GM21381 (cell line): ENCODE measurements at regions not wholly inside any gene's neighbourhood (a gene's known extent, or its start where the extent isn't known, plus 50 kb on each side); places are given as distances from the start of the nearest gene placed in this dataset.
"Not testable (repeated sequence)": the region's sequence is repeated elsewhere in the genome, so short reads cannot be mapped to it uniquely, and the experiment has no call there.

Experiments used
- ATAC-seq: cut with Tn5 transposase; IDR thresholded peaks from one replicate; pipeline ENCODE4 v1.9.1; 2021; ENCODE audit warnings: mild to moderate bottlenecking, moderate library complexity; ENCODE audit not compliant: unreplicated experiment

DNA sequence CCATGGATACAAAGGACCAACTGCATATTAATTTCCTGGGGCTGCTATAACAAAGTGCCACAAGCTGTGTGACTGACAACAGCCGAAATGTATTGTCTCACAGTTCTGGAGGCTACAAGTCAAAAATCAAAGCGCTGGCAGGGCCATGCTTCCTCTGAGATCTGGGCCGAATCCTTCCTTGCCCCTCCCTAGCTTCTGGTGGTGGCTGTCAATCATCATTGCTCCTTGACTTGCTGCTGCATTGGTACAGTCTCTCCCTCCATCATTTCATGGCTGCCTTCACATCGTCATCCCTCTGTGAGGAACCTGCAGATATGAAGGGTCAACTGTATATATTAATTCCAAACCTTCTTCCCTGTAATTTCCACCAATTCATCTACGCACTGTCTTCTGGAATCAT, 118.3 kb downstream of the EXOC5 start:
- ATAC-seq = no peak

DNA sequence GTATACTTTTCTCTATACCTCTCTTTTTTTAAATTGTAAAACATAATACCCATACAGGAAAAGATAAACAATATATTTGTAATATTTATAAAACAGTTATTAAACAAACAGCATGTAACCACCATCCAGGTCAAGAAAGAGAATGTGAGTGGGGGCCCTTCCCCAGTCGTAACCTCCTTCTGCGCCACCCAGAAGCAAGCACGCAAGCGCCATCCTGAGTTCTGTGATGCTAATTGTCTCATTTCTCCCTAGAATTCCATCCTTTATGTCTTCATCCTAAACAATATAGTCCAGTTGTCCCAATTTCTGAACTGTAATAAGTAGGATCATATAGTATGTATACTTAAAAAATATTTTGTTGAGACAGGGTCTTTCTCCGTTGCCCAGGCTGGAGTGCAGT, 129.5 kb downstream of the EXOC5 start:
- no peak for ATAC-seq

DNA sequence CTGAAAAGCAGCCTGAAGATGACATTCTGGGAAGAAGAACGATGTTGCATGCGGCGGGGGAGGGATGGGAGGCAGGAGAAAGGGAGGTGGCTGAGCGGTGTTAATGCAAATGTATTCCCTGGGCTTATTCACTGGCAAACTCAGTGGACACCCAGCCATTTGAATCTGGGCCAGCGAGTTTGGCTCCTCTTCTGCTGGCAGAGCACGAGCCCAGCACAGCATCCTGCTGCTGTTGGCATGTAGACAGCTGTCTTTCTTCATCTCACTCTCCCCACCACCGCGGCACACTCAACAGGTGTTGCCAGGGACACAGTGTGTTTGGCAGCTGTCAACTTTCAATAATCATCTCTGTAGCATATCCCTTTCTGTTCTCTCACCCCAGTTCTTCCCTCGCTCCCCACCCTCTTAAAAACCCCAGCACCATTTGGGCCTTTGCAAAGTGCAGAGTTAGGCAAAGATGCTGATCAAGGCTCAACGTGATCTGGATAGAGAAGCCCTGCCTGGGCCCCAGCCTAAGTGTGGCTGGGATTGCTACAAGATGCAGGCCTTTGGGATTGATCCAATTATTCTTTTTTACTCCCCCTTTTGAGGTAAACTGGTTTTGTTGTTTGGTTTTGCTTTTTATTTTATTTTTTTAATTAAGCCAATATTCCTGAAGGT, 131.9 kb downstream of the EXOC5 start:
- no peak for ATAC-seq

DNA sequence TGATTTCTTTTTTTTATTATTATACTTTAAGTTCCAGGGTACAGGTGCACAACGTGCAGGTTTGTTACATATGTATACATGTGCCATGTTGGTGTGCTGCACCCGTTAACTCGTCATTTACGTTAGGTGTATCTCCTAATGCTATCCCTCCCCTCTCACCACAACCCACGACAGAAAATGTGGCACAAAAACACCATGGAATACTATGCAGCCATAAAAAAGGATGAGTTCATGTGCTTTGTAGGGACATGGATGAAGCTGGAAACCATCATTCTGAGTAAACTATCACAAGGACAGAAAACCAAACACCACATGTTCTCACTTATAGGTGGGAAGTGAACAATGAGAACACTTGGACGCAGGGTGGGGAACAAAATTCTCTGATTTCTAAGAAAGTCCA, 140.9 kb downstream of the EXOC5 start:
- not testable (repeated sequence) for ATAC-seq

DNA sequence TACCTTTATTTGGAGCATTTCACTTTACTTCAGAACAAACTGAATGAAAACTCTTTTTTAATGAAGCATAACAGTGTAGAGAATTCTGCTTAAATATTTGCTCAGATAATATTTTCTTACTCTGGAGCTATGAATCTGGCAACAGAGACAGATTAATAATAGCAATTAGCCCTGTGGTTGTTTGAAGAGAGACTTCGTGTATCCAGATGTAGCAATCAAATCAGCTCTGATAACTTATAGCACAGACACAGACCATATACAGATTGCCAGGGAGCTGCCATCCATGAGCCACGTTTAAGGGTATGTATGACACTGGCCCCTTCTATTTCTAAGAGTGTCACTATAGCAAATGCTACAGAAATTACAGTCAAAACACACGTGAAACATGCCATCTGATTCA, 146.6 kb downstream of the EXOC5 start:
- no peak for ATAC-seq

DNA sequence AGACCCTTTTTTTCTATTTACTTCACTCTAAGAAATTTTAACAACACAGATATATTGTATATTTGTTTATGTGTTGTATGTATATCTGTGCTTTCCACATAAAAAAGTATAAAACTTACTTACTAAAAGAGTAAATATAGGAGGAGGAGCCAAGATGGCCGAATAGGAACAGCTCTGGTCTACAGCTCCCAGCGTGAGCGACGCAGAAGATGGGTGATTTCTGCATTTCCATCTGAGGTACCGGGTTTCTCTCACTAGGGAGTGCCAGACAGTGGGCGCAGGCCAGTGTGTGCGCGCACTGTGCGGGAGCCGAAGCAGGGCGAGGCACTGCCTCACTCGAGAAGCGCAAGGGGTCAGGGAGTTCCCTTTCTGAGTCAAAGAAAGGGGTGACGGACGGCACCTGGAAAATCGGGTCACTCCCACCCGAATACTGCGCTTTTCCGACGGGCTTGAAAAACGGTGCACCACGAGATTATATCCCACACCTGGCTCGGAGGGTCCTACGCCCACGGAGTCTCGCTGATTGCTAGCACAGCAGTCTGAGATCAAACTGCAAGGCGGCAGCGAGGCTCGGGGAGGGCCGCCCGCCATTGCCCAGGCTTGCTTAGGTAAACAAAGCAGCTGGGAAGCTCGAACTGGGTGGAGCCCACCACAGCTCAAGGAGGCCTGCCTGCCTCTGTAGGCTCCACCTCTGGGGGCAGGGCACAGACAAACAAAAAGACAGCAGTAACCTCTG, 156.5 kb downstream of the EXOC5 start:
- not testable (repeated sequence) for ATAC-seq

DNA sequence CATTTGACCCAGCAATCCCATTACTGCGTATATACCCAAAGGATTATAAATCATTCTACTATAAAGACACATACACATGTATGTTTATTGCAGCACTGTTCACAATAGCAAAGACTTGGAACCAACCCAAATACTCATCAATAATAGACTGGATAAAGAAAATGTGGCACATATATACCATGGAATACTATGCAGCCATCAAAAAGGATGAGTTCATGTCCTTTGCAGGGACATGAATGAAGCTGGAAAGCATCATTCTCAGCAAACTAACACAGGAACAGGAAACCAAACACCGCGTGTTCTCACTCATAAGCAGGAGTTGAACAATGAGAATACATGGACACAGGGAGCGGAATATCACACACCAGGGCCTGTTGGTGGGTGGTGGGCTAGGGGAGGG, 158.3 kb downstream of the EXOC5 start:
- not testable (repeated sequence) for ATAC-seq

DNA sequence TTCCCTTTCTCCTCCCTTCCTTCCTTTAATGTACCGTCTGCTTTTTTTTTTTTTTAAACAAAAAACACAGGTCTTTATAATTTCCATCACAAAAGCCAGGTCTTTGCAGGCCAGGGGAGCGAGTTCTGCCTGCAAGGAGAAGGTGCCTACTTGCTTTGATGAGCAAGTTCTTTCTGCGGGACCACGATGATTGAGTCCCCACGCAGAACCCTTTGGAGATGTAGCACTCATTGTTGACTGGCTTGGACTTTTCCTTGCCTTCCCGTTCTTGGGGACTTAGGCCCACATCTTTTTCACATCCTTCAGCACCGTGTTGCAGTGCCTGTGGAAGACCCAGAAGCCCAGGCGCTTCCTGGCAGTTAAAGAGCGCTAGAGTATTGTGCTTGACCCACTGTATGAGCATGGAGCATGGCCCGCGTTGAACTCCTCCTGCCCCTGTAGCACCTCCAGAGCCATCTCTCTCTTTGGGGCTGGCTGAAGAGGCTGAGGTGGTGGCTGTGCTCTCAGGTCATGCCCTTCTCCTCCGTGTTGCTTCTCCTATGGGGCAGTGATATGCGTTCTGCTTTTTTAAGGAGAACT, 177.6 kb downstream of the EXOC5 start:
- no peak for ATAC-seq

DNA sequence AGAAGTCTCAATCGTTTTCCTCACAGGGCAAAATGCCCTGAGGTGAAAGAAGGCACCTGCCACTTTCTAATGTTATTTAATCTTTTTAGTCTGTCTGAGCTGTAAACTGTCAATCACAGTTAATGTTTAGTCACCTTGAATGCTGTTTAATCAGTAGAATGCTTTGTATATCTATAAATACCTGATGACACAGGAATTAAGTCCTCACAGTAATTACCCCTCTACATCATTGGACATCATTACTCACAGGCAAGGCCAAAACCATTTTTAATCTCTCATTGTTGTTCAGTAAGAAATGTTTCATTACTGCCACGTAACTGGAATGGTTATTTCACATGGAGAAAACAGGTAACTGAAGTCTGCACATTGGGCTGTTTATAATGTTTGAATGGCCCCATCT, 178.8 kb downstream of the EXOC5 start:
- ATAC-seq = no peak

DNA sequence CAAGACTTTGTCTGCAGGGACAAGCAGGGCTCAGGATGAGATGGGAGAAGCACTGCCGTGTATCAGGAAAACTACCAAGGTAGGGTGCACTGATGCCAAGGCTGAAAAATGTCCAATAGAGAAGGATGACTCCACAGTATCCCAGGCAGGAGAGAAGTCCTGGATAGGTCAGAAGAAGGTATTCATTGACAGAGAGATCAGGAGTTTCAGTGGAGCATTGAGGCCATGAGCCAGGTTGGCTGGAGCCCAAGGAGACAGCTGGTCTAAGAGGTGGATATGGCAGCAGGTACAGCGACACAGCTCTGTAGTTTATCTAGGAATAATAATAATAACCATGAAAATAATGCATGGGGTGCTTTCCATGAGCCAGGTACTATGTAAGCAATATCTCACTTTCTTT, 180.9 kb downstream of the EXOC5 start:
- no peak for ATAC-seq

DNA sequence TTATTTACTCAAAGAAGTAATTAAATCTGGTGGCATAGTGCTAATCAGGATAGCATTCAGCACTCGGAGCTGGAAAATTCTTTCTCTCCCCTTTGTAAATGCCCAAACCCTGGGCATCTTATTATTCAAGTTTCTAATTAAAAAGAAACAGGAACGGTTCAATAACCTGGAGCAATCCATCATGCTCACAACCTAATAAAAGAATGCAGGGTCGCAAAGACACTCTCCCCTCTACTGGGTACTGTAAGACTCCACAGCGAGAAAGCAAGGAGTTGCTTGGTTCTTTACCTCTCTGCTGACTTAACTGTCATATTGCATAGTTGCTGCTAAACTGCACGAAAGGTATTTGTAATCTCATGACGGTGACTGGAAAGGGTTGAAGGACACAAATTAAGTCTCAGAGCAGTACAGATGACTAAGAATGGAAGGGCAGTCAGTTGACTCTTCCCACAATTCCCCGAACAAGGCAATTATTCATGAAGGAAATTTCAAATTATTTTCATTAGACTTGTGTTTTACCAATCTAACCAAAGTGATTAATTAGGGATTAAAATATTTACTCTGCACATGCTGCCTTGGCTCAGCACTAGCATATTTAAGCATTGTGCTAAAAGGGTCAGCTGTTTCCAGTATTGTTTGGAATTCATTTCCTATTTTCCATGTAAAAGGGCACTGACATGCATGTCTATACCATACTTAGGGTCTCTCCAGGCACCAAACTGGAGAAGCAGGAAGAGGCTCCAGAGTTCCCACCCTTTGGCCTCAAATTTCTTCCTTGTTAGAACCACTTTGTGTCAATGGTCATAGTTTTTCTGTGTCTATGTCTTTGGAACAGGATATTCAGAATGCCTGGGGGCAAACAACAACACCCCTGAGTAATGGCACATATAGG, 182.2 kb downstream of the EXOC5 start:
- ATAC-seq = no peak

DNA sequence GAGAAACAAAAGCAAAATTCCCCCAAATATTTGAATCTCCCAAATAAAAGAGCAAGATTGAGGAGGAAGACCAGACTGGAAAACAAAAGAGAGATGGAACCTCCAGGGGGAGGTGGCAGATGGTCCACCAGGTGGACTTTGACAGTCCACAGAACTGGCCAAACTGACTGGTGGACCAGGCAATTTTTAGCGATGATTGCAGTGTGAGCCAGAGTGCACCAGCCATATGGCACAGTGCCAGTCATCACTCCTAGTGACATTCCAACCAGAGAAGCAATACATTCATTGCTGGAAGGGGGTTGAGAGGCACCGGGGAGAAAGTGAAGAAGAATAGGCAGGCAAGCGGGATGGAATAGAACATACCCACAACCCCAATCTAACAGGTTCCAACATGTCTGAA, 182.9 kb downstream of the EXOC5 start:
- ATAC-seq = no peak

DNA sequence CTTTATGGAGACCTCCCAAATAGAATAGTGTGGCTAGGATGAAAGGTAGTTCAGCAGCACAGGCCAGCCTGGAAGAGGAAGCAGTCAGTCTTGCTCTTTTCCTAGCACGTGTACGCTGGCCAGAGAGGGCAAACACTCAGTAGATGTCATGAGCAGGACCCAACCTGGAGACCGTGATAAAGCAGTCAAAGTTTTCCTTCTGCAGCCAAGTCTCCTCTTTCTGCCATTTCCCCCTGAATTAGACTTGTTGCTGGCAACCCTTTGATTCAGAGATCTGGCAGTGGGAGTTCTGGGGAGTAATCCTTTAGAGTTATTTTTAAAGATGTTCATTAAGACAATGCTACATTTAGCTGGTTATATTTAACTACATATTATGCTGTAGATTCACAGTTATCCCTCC, 183.7 kb downstream of the EXOC5 start:
- no peak for ATAC-seq

DNA sequence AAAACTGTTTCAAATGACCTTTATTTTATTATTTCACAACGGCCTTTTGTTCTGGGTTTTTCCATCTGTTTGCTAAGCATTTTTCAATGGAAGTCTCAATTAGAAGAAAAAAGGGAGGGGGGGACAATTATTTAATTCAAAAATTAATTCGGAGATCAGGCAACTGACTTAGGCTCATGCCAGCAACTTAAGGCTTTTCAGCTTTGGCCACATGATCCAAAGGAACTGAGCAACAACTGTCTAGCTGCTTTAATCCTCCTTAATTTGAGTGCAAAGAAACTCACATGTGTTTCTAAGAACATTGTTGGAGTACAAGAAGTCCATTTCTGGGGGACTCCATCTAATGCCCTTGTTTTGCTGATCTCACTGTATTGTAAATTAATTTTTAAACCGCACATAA, 188.0 kb downstream of the EXOC5 start:
- no peak for ATAC-seq

DNA sequence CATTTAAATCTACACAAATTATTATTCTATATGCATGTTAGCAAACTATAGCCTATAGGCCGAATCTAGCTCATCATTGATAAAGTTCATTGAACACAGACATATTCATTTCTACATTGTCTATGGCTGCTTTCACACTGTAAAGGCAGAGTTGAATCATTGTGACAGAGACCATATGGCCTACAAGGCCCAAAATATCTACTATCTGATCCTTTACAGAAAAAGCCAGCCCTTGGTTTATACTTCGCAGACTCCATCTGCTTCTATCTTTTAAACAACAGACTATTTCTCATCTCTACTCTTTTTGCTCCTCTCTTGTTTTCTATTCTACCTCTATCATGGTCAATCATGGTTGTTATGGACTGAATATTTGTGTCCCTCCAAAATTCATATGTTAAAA, 190.7 kb downstream of the EXOC5 start:
- no peak for ATAC-seq

DNA sequence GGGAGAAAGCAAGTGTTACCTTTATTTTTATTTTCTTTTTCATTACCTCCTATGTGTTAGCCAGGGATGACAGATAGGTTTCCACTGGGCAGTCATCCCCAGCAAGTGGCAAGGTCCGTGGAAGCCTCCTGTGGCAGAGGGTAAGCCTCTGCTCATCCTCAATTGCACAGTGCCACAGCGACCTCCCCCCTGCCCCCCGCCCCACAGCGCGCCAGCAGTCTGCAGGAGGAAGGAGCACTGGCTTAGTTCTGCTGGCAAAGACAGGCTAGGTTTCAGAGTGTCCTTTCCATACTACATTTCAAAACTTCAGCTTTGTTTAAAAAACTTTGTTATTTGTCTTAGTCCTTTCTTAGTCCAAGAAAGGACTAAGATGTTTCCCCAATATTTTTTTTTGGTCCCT, 194.7 kb downstream of the EXOC5 start:
- ATAC-seq = no peak

DNA sequence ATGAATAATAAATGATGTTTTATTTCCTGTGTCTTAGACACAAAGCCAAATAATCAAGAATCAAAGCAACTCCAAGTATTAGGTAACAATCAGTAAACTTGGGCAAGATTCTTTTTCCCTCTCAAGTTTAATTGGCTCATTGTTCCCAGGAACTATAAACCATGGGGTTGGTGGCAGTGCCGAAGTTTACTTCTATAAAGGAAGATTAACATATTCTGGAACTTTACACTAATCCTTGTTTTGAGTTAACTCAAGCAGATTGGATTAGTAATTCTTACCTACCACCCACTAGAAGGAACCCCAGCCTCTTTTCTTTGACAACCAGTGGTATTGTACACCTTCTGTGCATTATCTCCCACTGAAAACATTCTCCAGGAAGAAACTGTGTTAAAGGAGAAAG, 197.1 kb downstream of the EXOC5 start:
- no peak for ATAC-seq

DNA sequence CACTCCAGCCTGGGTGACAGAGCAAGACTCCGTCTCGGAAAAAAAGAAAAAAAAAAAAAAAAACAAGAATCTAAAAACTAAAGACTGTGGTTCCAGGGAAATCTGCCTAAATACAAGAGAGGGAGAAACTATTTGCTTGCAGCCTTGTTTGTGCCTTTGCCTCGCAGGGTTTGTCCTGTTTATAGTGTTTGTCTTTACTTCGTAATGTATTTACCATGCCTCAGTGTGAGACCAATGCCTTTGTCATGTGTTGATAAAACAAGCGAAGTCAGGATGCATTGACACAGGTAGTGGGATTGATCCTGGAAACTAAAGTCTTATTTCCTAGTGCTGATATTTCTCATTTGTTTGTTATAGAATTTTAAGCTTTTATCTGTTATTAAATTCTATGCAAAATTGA, 199.0 kb downstream of the EXOC5 start:
- ATAC-seq = no peak

DNA sequence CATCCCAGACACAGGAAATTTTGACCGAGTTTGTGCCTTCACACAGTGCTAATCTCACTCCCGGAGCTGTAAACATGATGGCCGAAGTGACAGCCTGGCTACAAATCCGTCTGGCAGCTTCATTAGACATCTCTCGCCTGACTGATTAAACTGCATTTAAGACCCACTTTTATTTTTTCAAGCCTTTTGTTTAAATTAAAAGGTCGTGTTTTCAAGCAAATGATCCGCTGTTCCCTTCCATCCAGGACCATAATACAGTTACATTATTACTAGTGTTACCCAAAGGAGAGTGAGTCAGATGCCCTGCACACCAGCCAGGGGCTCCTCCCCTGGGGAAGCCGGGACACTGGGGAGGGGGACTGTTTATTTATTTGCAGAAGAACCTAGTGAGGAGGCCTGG, 200.2 kb downstream of the EXOC5 start:
- no peak for ATAC-seq

DNA sequence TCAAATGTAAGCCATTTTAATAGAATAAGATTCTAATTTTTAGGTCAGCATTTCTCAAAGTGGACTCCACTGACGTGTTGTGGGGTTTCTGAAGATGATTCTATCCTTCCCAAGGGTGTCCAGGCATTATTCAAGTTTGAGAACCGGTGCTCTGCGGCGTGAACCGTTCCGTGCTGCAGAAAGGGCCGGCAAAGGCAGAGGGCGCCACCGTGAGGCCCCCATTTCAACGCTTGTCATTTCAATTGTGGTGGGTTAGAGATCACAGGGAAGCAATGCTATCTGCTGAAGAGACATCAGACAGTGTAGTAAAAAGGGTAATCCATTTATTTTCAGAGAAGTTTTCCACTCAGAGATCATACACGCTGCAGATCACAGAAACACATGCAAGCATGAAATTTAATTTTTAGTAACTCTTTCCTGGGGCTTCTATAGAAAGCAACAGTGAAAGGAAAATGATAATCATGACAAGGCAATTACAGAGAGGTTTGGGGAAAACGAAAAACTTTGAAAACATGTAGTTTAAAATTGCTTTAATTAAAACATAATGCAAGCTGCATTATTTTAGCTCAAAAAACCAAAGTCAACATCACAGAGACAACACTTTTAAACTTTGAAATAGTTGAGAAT, 201.7 kb downstream of the EXOC5 start:
- peak; percentile 77 for ATAC-seq

DNA sequence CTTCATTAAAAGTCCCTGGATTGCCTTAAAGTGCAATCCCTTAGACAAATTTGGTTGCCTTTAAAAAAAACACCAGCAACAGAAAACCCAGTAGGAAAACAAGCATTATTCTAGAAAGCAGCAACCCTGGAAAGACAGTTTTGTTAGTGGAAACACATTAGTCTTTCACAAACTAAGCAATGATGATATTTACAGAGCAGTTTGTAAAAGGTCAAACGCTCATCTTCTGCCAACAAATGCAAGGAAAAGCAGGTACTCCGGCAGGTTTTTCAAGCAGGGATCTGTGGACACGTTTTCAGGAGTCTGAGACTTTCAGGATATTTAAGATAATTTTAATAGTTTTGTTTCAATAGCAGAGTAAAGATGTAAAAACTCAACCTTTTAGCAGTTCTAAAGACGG, 202.2 kb downstream of the EXOC5 start:
- ATAC-seq = no peak
